DOHH2 (cell line): ENCODE measurements at regions not wholly inside any gene's neighbourhood (a gene's known extent, or its start where the extent isn't known, plus 50 kb on each side); places are given as distances from the start of the nearest gene placed in this dataset.

Experiments
- H3F3A ChIP-seq: fragments of 200-600 bp; sonication (generic), shearing (Covaris generic); 2 replicates; pipeline ENCODE4 v1.6.0; 2016; ENCODE audit warnings: antibody characterized with exemption, mild to moderate bottlenecking; ENCODE audit not compliant: control insufficient read depth, insufficient read depth
- H3K27ac ChIP-seq: fragments of 200-600 bp; sonication (generic); 2 replicates; pipeline ENCODE4 v1.5.1; 2014; ENCODE audit warnings: low read depth, mild to moderate bottlenecking, low read length, moderate library complexity
- H3K27me3 ChIP-seq: fragments of 200-600 bp; sonication (generic); 2 replicates; pipeline ENCODE4 v1.6.1; 2014; ENCODE audit warnings: mild to moderate bottlenecking, low read length, mixed read lengths; ENCODE audit not compliant: control insufficient read depth
- H3K36me3 ChIP-seq: fragments of 200-600 bp; sonication (generic); 2 replicates; pipeline ENCODE4 v1.6.1; 2014; ENCODE audit warnings: mild to moderate bottlenecking, low read length, moderate library complexity, mixed read lengths; ENCODE audit not compliant: control insufficient read depth
- H3K4me1 ChIP-seq: fragments of 200-600 bp; sonication (generic); 2 replicates; pipeline ENCODE4 v1.6.1; 2014; ENCODE audit warnings: mild to moderate bottlenecking, low read length, mixed read lengths; ENCODE audit not compliant: control insufficient read depth
- H3K4me2 ChIP-seq: fragments of 200-600 bp; sonication (generic); 2 replicates; pipeline ENCODE4 v1.6.0; 2014; ENCODE audit warnings: mild to moderate bottlenecking, low read length, moderate library complexity
- H3K4me3 ChIP-seq: fragments of 200-600 bp; sonication (generic); 2 replicates; pipeline ENCODE4 v1.5.1; 2014; ENCODE audit warnings: mild to moderate bottlenecking, low read length, mixed read lengths
- H3K79me2 ChIP-seq: fragments of 200-600 bp; sonication (generic); 2 replicates; pipeline ENCODE4 v1.6.1; 2014; ENCODE audit warnings: mild to moderate bottlenecking, low read length, mixed read lengths; ENCODE audit not compliant: control insufficient read depth
- H3K9me2 ChIP-seq: fragments of 200-600 bp; sonication (generic); replicated peaks from 2 replicates; pipeline ENCODE4 v1.6.1; 2014; ENCODE audit warnings: mild to moderate bottlenecking, low read length, mixed read lengths; ENCODE audit not compliant: control insufficient read depth
- H3K9me3 ChIP-seq: fragments of 200-600 bp; sonication (generic); 2 replicates; pipeline ENCODE4 v1.6.1; 2014; ENCODE audit warnings: antibody characterized with exemption, low read length, mixed read lengths; ENCODE audit not compliant: control insufficient read depth, insufficient read depth
- H4K20me1 ChIP-seq: fragments of 200-600 bp; sonication (generic); 2 replicates; pipeline ENCODE4 v1.6.0; 2014; ENCODE audit warnings: low read depth, mild to moderate bottlenecking, antibody characterized with exemption, low read length, moderate library complexity; ENCODE audit not compliant: control insufficient read depth, insufficient read depth
- CTCF ChIP-seq: fragments of 200-600 bp; sonication (generic); IDR thresholded peaks from one replicate; pipeline ENCODE4 v1.5.1; 2014; ENCODE audit warnings: antibody characterized with exemption, mild to moderate bottlenecking, low read depth, low read length; ENCODE audit not compliant: poor library complexity, severe bottlenecking
- EZH2phosphoT487 ChIP-seq: fragments of 200-600 bp; sonication (generic); IDR thresholded peaks from 2 replicates; pipeline ENCODE4 v1.6.1; 2017; ENCODE audit warnings: borderline replicate concordance, mild to moderate bottlenecking, antibody characterized with exemption, low read length, moderate library complexity, mixed read lengths

- Histone ChIP-seq H3K36me3 (no peaks in the 10 kb centered on the region), H3K9me3 (no peaks in the 10 kb centered on the region), H3K79me2 (no peaks in the 10 kb centered on the region), H3K27me3 (no peaks in the 10 kb centered on the region), H3F3A (no peaks in the 10 kb centered on the region), H4K20me1 (no peaks in the 10 kb centered on the region), H3K4me3 (no peak overlapping the region), H3K4me2 (no peak overlapping the region), H3K9me2 (no peaks in the 10 kb centered on the region), H3K4me1 (no peaks in the 10 kb centered on the region), H3K27ac (no peak overlapping the region)
- TF ChIP-seq EZH2phosphoT487 (no peak), CTCF (no peak)
Observed at GRCh38 chrX:57737881-57738280, 57.8 kb upstream of the NLRP2B start.
